CD4-positive, alpha-beta T cell (primary cell): ENCODE measurements at regions not wholly inside any gene's neighbourhood (a gene's known extent, or its start where the extent isn't known, plus 50 kb on each side); places are given as distances from the start of the nearest gene placed in this dataset.

ENCODE experiments used
- ATAC-seq: fragments of 200-7000 bp; cut with Tn5 transposase; one replicate; pipeline ENCODE4 v1.10.0; 2022; ENCODE audit warnings: mild to moderate bottlenecking; ENCODE audit not compliant: poor library complexity
- CTCF ChIA-PET: fragments of 350-600 bp; sonication (Branson Sonifier 250); formaldehyde crosslinking; loops from one replicate; lab custom pipeline; 2021; ENCODE audit warnings: antibody characterized with exemption, inconsistent platforms; lab: Charles Lee
- POLR2A ChIA-PET: fragments of 350-600 bp; sonication (Branson Sonifier 250); formaldehyde crosslinking; loops from one replicate; lab custom pipeline; 2021; ENCODE audit warnings: antibody characterized with exemption, inconsistent platforms; lab: Charles Lee
- DNase-seq, 14 experiments: peaks; one replicate each; pipeline ENCODE4 v3.0.0-alpha.2; 2013 to 2020; ENCODE audit warnings: mixed read lengths in 2 of 14
- H3K27ac ChIP-seq, 2 donors: one replicate each; pipeline versions ENCODE4 v1.5.1 to v1.7.0; 2013; ENCODE audit warnings: low read length in 2 of 2, low read depth in 1 of 2, mild to moderate bottlenecking in 1 of 2
- H3K27me3 ChIP-seq, 2 experiments: 1 replicate in 1 of 2; 2 replicates in 1 of 2; pipeline versions ENCODE4 v1.6.1 to v1.7.0; 2013; ENCODE audit warnings: low read length in 2 of 2, control low read depth in 1 of 2, mild to moderate bottlenecking in 1 of 2, moderate library complexity in 1 of 2; ENCODE audit not compliant: insufficient read depth in 2 of 2, control insufficient read depth in 1 of 2
- H3K36me3 ChIP-seq: one replicate; pipeline ENCODE4 v1.6.1; 2013; ENCODE audit warnings: low read length, control low read depth; ENCODE audit not compliant: insufficient read depth
- H3K4me1 ChIP-seq: one replicate; pipeline ENCODE4 v1.6.1; 2013; ENCODE audit warnings: low read length, control low read depth; ENCODE audit not compliant: insufficient read depth
- H3K4me3 ChIP-seq: one replicate; pipeline ENCODE4 v1.5.1; 2013; ENCODE audit warnings: mild to moderate bottlenecking, low read length, moderate library complexity
- H3K9me3 ChIP-seq, 2 experiments: 1 replicate in 1 of 2; 2 replicates in 1 of 2; pipeline versions ENCODE4 v1.6.1 to v1.7.0; 2013; ENCODE audit warnings: low read length in 2 of 2, mild to moderate bottlenecking in 2 of 2, control low read depth in 1 of 2, moderate library complexity in 1 of 2; ENCODE audit not compliant: control insufficient read depth in 1 of 2, insufficient read depth in 1 of 2
- H3K27ac Mint-ChIP-seq: one replicate; pipeline ENCODE4 v1.8.0; 2020; ENCODE audit warnings: mixed read lengths
- H3K27me3 Mint-ChIP-seq: one replicate; pipeline ENCODE4 v1.8.0; 2021; ENCODE audit warnings: mixed read lengths
- H3K36me3 Mint-ChIP-seq: one replicate; pipeline ENCODE4 v1.8.0; 2021; ENCODE audit warnings: low read depth, mixed read lengths
- H3K4me1 Mint-ChIP-seq: one replicate; pipeline ENCODE4 v1.8.0; 2021; ENCODE audit warnings: low read depth, mixed read lengths
- H3K4me3 Mint-ChIP-seq: one replicate; pipeline ENCODE4 v1.8.0; 2020; ENCODE audit warnings: mild to moderate bottlenecking, mixed read lengths
- H3K9me3 Mint-ChIP-seq: one replicate; pipeline ENCODE4 v1.8.0; 2020; ENCODE audit warnings: mixed read lengths
- intact Hi-C, 2 experiments: fragments of 100-400 bp; cut with DNase I in 1 of 2; cut with micrococcal nuclease in 1 of 2; formaldehyde crosslinking; loops; one replicate each; pipeline versions ENCODE4 v1.15.1 to v1.9.0; 2023 to 2025; cut with DNase I, micrococcal nuclease
- TF ChIP-seq, protein P1 (sequence below): fragments of 200-600 bp; IDR thresholded peaks from one replicate; pipeline ENCODE4 v1.8.0; 2022; ENCODE audit warnings: antibody characterized with exemption, mild to moderate bottlenecking

- CTCF ChIA-PET = no interaction called here
These were observed 94.3 kb upstream of the MBNL2 start for GRCh38 chr13:97127842-97128241.

GRCh38 chr13:97130190-97130589 is 91.9 kb upstream of the MBNL2 start:
- no peak for DNase-seq
- Histone ChIP-seq H3K36me3 (no peaks in the 10 kb centered on the region), H3K9me3 (no peaks in the 10 kb centered on the region), H3K27ac (no peak overlapping the region), H3K4me3 (no peak overlapping the region), H3K27me3 (no peaks in the 10 kb centered on the region), H3K4me1 (no peaks in the 10 kb centered on the region)
- Mint-ChIP-seq H3K36me3 (no peaks in the 10 kb centered on the region), H3K9me3 (no peaks in the 10 kb centered on the region), H3K27me3 (peaks cover 13% of the 10 kb centered on the region), H3K4me1 (no peaks in the 10 kb centered on the region), H3K4me3 (no peak overlapping the region), H3K27ac (no peak overlapping the region)
- ChIA-PET POLR2A (no interaction called here), CTCF (interaction anchor here (0.6 to 1.4 kb wide), 2 partner anchors 20 to 340 kb away, joined by 3 read pairs; no protein-coding TSS in a partner anchor)
- intact Hi-C loops = no loop called here
- ATAC-seq = no peak
- TF ChIP-seq, protein P1, sequence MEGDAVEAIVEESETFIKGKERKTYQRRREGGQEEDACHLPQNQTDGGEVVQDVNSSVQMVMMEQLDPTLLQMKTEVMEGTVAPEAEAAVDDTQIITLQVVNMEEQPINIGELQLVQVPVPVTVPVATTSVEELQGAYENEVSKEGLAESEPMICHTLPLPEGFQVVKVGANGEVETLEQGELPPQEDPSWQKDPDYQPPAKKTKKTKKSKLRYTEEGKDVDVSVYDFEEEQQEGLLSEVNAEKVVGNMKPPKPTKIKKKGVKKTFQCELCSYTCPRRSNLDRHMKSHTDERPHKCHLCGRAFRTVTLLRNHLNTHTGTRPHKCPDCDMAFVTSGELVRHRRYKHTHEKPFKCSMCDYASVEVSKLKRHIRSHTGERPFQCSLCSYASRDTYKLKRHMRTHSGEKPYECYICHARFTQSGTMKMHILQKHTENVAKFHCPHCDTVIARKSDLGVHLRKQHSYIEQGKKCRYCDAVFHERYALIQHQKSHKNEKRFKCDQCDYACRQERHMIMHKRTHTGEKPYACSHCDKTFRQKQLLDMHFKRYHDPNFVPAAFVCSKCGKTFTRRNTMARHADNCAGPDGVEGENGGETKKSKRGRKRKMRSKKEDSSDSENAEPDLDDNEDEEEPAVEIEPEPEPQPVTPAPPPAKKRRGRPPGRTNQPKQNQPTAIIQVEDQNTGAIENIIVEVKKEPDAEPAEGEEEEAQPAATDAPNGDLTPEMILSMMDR = no peak

More at GRCh38 chr13:97127842-97128241, 94.3 kb upstream of the MBNL2 start:
- Histone ChIP-seq H3K9me3 (no peaks in the 10 kb centered on the region), H3K36me3 (no peaks in the 10 kb centered on the region), H3K4me1 (no peaks in the 10 kb centered on the region), H3K27me3 (no peaks in the 10 kb centered on the region), H3K27ac (no peak overlapping the region), H3K4me3 (no peak overlapping the region)
- no peaks in the 10 kb centered on the region for H3K36me3 Mint-ChIP-seq
- intact Hi-C loops = no loop called here
- peaks cover 27% of the 10 kb centered on the region for H3K27me3 Mint-ChIP-seq
- H3K4me3 Mint-ChIP-seq = no peak overlapping the region
- H3K4me1 Mint-ChIP-seq = no peaks in the 10 kb centered on the region
- TF ChIP-seq, protein P1 = no peak
- no peaks in the 10 kb centered on the region for H3K9me3 Mint-ChIP-seq
- POLR2A ChIA-PET = no interaction called here
- no peak overlapping the region for H3K27ac Mint-ChIP-seq
- no peak for ATAC-seq
- no peak for DNase-seq

DNA sequence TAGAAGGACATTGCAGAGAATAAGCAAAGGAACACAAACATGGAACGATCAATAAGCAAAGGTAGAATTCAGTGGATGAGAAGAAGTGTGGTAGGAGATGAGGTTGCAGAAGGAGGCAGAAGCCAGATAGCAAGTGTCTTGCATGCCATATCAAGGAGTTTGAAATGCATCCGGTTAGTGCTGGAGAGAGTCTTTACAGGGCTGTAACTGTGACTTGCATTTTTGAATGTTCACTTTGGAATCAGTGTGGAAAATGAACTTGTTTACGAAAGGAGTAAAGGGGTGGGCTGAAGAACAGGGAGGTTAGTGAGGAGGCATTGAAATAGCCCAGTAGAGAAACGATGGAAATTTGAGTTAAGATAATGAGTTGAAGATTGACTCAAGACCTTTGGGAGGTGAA is 90.7 kb upstream of the MBNL2 start:
- H3K9me3 ChIP-seq = no peaks in the 10 kb centered on the region
- CTCF ChIA-PET = no interaction called here
- no peak overlapping the region for H3K27ac ChIP-seq
- H3K4me1 ChIP-seq = no peaks in the 10 kb centered on the region
- DNase-seq (no peak), ATAC-seq (no peak)
- H3K27me3 ChIP-seq = no peaks in the 10 kb centered on the region
- H3K36me3 ChIP-seq = no peaks in the 10 kb centered on the region
- H3K4me1 Mint-ChIP-seq = no peaks in the 10 kb centered on the region
- no peak overlapping the region for H3K4me3 ChIP-seq
- H3K27ac Mint-ChIP-seq = no peak overlapping the region
- intact Hi-C loops = no loop called here
- no peak overlapping the region for H3K4me3 Mint-ChIP-seq
- TF ChIP-seq, protein P1 = no peak
- no peaks in the 10 kb centered on the region for H3K36me3 Mint-ChIP-seq
- H3K9me3 Mint-ChIP-seq = no peaks in the 10 kb centered on the region
- peaks cover 4% of the 10 kb centered on the region for H3K27me3 Mint-ChIP-seq
- POLR2A ChIA-PET = no interaction called here
